ENCODE measurements at regions not wholly inside any gene's neighbourhood (a gene's known extent, or its start where the extent isn't known, plus 50 kb on each side); places are given as distances from the start of the nearest gene placed in this dataset.
"Not testable (repeated sequence)": the region's sequence is repeated elsewhere in the genome, so short reads cannot be mapped to it uniquely, and the experiment has no call there.

GRCh38 chr21:15650735-15651134 is 79.0 kb upstream of the USP25 start:
- Mint-ChIP-seq H3K9me3 (no peaks in the 10 kb centered on the region), H3K4me1 (ENCODE audit: low read depth) (no peaks in the 10 kb centered on the region)
- no peak for ATAC-seq

GRCh38 chr21:15651172-15651571 is 78.6 kb upstream of the USP25 start:
- ATAC-seq, result no peak
- no peak for DNase-seq
- H3K4me1 Mint-ChIP-seq (ENCODE audit: low read depth), result no peaks in the 10 kb centered on the region
- H3K9me3 Mint-ChIP-seq, result no peaks in the 10 kb centered on the region
- H3K4me3 Mint-ChIP-seq, result no peak overlapping the region
- peaks cover 1% of the 10 kb centered on the region for H3K27me3 Mint-ChIP-seq (ENCODE audit: low read depth)
- H3K36me3 Mint-ChIP-seq (ENCODE audit: insufficient read depth), result no peaks in the 10 kb centered on the region

More at GRCh38 chr21:15650735-15651134, 79.0 kb upstream of the USP25 start:
- Mint-ChIP-seq H3K4me3 (no peak overlapping the region), H3K36me3 (ENCODE audit: insufficient read depth) (no peaks in the 10 kb centered on the region), H3K27me3 (ENCODE audit: low read depth) (peaks cover 1% of the 10 kb centered on the region)
- DNase-seq, result no peak

- Mint-ChIP-seq H3K36me3 (ENCODE audit: insufficient read depth) (no peaks in the 10 kb centered on the region), H3K4me3 (no peak overlapping the region), H3K9me3 (no peaks in the 10 kb centered on the region), H3K27me3 (ENCODE audit: low read depth) (no peaks in the 10 kb centered on the region), H3K4me1 (ENCODE audit: low read depth) (no peaks in the 10 kb centered on the region)
- DNase-seq, result no peak
- ATAC-seq, result no peak
Measured at GRCh38 chr21:15653710-15654109, 76.1 kb upstream of the USP25 start.

- Mint-ChIP-seq H3K4me1 (ENCODE audit: low read depth) (no peaks in the 10 kb centered on the region), H3K27me3 (ENCODE audit: low read depth) (no peaks in the 10 kb centered on the region), H3K4me3 (no peak overlapping the region), H3K9me3 (no peaks in the 10 kb centered on the region), H3K36me3 (ENCODE audit: insufficient read depth) (no peaks in the 10 kb centered on the region)
- DNase-seq (no peak), ATAC-seq (no peak)
Measured at GRCh38 chr21:15654171-15654570, 75.6 kb upstream of the USP25 start.

- DNase-seq, result no peak
- no peak for ATAC-seq
- Mint-ChIP-seq H3K36me3 (ENCODE audit: insufficient read depth) (no peaks in the 10 kb centered on the region), H3K27me3 (ENCODE audit: low read depth) (no peaks in the 10 kb centered on the region), H3K9me3 (no peaks in the 10 kb centered on the region), H3K4me1 (ENCODE audit: low read depth) (no peaks in the 10 kb centered on the region), H3K4me3 (no peak overlapping the region)
Measured at GRCh38 chr21:15659753-15660422, 69.9 kb upstream of the USP25 start.

GRCh38 chr21:15660423-15660804 is 69.4 kb upstream of the USP25 start:
- Mint-ChIP-seq H3K27me3 (ENCODE audit: low read depth) (no peaks in the 10 kb centered on the region), H3K4me1 (ENCODE audit: low read depth) (no peaks in the 10 kb centered on the region), H3K4me3 (no peak overlapping the region), H3K36me3 (ENCODE audit: insufficient read depth) (no peaks in the 10 kb centered on the region), H3K9me3 (no peaks in the 10 kb centered on the region)
- ATAC-seq (no peak), DNase-seq (no peak)

GRCh38 chr21:15667010-15667409 is 62.8 kb upstream of the USP25 start:
- no peak for ATAC-seq
- Mint-ChIP-seq H3K4me1 (ENCODE audit: low read depth) (no peaks in the 10 kb centered on the region), H3K4me3 (no peak overlapping the region)

GRCh38 chr21:15667819-15668218 is 62.0 kb upstream of the USP25 start:
- H3K4me3 Mint-ChIP-seq, result no peak overlapping the region
- ATAC-seq, result no peak
- H3K4me1 Mint-ChIP-seq (ENCODE audit: low read depth), result no peaks in the 10 kb centered on the region
- no peaks in the 10 kb centered on the region for H3K9me3 Mint-ChIP-seq
- no peak for DNase-seq
- H3K36me3 Mint-ChIP-seq (ENCODE audit: insufficient read depth), result no peaks in the 10 kb centered on the region
- no peaks in the 10 kb centered on the region for H3K27me3 Mint-ChIP-seq (ENCODE audit: low read depth)

More at GRCh38 chr21:15667010-15667409, 62.8 kb upstream of the USP25 start:
- no peaks in the 10 kb centered on the region for H3K36me3 Mint-ChIP-seq (ENCODE audit: insufficient read depth)
- H3K9me3 Mint-ChIP-seq, result no peaks in the 10 kb centered on the region
- H3K27me3 Mint-ChIP-seq (ENCODE audit: low read depth), result no peaks in the 10 kb centered on the region
- no peak for DNase-seq

- no peaks in the 10 kb centered on the region for H3K4me1 Mint-ChIP-seq (ENCODE audit: low read depth)
- H3K36me3 Mint-ChIP-seq (ENCODE audit: insufficient read depth), result no peaks in the 10 kb centered on the region
- ATAC-seq (no peak), DNase-seq (no peak)
- H3K27me3 Mint-ChIP-seq (ENCODE audit: low read depth), result no peaks in the 10 kb centered on the region
- H3K4me3 Mint-ChIP-seq, result no peak overlapping the region
- H3K9me3 Mint-ChIP-seq, result no peaks in the 10 kb centered on the region
Measured at GRCh38 chr21:15669247-15669646, 60.5 kb upstream of the USP25 start.

GRCh38 chr21:15671188-15671587 is 58.6 kb upstream of the USP25 start:
- Mint-ChIP-seq H3K36me3 (ENCODE audit: insufficient read depth) (no peaks in the 10 kb centered on the region), H3K4me3 (no peak overlapping the region), H3K27me3 (ENCODE audit: low read depth) (no peaks in the 10 kb centered on the region), H3K4me1 (ENCODE audit: low read depth) (no peaks in the 10 kb centered on the region), H3K9me3 (no peaks in the 10 kb centered on the region)
- no peak for DNase-seq
- no peak for ATAC-seq

- DNase-seq; H3K4me3 Mint-ChIP-seq; H3K4me1 Mint-ChIP-seq (ENCODE audit: low read depth); H3K27me3 Mint-ChIP-seq (ENCODE audit: low read depth); H3K36me3 Mint-ChIP-seq (ENCODE audit: insufficient read depth); ATAC-seq; H3K9me3 Mint-ChIP-seq: not testable (repeated sequence)
Measured at GRCh38 chr21:15672578-15672977, 57.2 kb upstream of the USP25 start.

- DNase-seq, result no peak
- no peaks in the 10 kb centered on the region for H3K36me3 Mint-ChIP-seq (ENCODE audit: insufficient read depth)
- H3K4me1 Mint-ChIP-seq (ENCODE audit: low read depth), result no peaks in the 10 kb centered on the region
- no peak overlapping the region for H3K4me3 Mint-ChIP-seq
- H3K9me3 Mint-ChIP-seq, result no peaks in the 10 kb centered on the region
- ATAC-seq, result no peak
- H3K27me3 Mint-ChIP-seq (ENCODE audit: low read depth), result peaks cover 4% of the 10 kb centered on the region
Measured at GRCh38 chr21:15676935-15677334, 52.8 kb upstream of the USP25 start.

GRCh38 chr21:15679630-15680029 is 50.2 kb upstream of the USP25 start:
- Mint-ChIP-seq H3K36me3 (ENCODE audit: insufficient read depth) (no peaks in the 10 kb centered on the region), H3K9me3 (no peaks in the 10 kb centered on the region), H3K4me1 (ENCODE audit: low read depth) (peaks cover 5% of the 10 kb centered on the region), H3K27me3 (ENCODE audit: low read depth) (peaks cover 7% of the 10 kb centered on the region), H3K4me3 (no peak overlapping the region)
- no peak for DNase-seq
- ATAC-seq, result no peak

Measured in activated T-cell treated with anti-CD3 and anti-CD28 coated beads, Interleukin-2, amount 50 U/mL, for 4 hours (primary cell).